GM19025 (cell line): ENCODE measurements at regions not wholly inside any gene's neighbourhood (a gene's known extent, or its start where the extent isn't known, plus 50 kb on each side); places are given as distances from the start of the nearest gene placed in this dataset.
"Not testable (repeated sequence)": the region's sequence is repeated elsewhere in the genome, so short reads cannot be mapped to it uniquely, and the experiment has no call there.

ENCODE experiments used
- ATAC-seq: cut with Tn5 transposase; IDR thresholded peaks from one replicate; pipeline ENCODE4 v1.9.1; 2021; ENCODE audit warnings: mild to moderate bottlenecking, low read depth, moderate library complexity; ENCODE audit not compliant: unreplicated experiment

DNA sequence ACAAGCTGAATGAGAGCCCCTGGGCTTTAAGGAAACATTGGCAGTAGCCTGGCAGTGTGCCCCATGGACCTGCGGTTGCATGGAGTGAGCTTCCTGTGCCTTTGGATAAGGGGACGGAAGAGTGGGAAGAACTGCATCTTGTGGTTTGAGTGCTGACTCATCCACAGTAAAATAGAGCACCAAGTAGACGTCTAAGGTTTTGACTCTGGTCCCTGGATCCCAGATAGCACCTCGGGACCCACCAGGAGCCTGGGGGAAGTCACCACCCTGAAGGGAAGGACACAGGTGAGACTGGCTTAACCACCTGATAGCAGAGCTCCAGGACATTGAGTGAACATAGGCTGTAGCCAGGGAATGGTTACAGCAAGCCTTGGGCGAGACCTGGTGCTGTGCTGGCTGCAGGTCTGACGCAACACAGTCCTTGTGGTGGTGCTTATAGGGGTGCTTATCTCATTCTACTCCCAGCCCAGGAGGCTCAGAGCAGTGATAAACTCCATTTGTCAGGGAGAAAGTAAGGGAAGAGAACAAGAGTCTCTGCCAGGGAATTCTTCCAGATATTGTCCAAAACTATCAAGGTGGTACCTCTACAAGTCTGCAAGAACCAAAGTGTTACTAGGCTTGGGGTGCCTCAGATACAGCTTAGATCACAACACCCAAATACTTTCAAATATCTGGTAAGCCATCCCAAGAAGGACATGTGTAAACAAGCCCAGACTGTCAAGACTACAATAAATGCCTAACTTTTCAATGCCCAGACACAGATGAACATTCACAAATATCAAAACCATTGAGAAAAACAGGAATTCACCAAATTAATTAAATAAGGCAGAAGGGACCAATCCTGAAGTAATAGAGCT, 123.6 kb upstream of the TET2 start:
- ATAC-seq, result no peak

DNA sequence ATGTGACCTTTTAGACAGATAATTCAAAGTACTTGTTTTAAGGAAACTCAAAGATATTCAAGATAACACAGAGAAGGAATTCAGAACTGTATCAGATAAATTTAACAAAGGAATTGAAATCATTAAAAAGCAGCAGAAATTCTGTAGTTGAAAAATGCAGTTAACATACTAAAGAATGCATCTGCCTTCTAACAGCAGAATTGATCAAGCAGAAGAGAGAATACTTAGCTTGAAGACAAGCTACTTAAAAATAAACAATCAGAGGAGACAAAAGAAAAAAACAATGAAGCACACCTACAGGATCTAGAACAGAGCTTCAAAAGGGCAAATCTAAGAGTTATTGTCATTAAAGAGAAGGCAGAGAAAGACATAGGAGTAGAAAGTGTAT, 123.0 kb upstream of the TET2 start:
- no peak for ATAC-seq

DNA sequence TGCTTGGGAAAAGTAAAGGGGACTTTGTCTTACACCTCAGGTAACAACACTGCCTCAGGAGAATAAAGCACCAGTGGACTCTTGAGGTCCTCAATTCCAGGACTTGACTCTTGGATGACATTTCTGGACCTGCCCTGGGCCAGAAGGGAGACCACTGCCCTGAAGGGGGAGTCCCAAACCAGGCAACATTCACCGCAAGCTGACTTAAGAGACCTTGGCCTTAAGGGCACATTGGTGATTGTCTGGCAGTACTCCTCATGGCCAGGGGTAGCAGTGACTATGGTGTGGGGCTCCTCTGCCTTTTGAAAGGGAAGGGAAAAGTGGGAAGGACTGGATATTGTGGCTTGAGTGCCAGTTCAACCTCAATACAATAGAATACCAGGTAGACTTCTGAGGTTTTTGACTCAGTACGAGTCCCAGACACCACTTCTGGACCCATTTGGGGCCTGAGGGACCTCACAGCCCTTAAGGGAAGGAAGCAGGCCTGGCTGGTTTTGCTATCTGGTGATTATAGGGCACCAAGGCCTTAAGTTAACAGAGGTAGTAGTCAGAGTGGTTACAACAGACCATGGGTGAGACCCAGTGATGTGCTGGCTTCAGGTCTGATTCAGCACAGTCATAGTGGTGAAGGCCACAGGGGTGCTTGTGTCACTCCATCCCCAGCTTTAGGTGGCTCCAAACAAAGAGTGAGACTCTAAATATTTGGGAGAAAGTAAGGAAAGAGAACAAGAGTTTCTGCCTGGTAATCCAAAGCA, 121.2 kb upstream of the TET2 start:
- ATAC-seq, result no peak

DNA sequence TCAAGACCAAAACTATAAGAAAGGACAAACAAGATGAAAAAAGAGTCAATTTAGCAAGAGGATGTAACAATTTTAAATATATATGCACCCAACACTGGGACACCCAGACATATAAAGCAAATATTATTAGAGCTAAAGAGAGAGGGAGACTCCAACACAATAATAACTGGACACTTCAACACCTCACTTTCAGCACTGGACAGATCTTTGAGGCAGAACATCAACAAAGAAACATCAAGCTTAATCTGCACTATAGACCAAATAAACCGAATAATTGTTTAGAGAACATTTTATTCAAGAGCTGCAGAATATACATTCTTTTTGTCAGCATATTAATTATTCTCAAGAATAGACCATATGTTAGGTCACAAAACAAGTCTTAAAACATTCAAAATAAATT, 109.7 kb upstream of the TET2 start:
- ATAC-seq, result no peak

DNA sequence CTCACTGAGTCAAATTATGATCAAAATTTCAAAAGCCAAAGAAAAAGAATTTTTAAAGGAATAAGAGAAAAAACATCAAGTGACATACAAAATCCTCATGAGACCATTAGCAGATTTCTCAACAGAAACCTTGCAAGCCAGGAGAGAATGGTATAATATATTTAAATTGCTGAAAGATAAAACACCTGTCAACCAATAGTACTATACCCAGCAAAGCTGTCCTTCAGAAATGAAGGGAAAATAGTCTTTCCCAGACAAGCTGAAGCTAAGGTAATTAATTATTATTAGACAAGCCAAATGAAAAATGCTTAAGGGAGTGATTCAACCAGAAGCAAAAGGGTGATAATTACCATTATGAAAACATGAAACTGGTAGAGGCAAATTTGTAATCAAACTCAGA, 104.2 kb upstream of the TET2 start:
- no peak for ATAC-seq

DNA sequence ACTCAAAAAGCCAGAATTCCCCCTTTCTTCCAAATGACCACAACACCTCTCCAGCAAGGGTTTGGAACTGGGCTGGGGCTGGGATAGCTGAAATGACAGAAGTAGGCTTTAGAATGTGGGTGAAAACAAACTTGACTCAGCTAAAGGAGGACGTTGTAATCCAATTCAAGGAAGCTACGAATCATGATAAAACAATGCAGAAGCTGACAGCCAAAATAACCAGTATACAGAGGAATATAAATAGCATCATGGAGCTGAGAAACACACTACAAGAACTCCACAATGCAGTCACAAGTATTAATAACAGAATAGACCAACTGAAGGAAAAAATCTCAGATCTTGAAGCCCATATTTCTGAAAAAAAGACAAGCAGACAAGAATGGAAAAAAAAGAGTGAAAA, 95.8 kb upstream of the TET2 start:
- no peak for ATAC-seq

DNA sequence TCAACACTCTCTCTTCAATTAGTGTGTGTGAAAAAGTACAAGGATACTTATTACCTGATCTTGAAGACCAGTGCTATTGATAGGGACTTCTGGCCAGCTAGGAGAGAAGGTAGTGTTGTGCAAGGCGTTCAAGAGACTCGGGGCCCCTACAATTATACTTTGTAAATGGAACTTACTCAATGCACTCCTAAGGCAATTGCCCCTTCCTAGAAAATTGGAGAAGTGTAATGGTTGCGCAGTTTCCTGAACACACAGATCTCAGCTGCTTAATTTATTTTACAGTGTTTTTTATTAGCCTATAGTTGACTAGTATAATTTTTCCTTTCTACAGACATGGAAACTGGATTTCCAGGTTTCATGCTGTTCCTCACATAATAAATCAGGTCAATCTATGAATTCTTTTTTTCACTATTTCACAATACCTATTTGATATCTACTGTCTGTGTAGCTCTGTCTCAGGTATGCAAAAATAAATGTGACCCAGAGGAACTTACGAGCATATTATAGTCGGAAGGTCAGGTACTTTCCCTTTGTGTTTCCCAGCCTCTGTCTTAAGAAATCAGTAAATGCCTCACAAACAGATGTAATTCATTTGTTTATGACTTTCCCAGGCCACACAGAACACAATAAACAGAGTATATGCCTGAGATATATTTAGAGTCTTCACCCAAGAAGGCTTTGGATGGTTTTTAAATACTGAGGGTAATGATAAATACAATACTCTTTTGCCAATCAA, 89.1 kb upstream of the TET2 start:
- no peak for ATAC-seq

DNA sequence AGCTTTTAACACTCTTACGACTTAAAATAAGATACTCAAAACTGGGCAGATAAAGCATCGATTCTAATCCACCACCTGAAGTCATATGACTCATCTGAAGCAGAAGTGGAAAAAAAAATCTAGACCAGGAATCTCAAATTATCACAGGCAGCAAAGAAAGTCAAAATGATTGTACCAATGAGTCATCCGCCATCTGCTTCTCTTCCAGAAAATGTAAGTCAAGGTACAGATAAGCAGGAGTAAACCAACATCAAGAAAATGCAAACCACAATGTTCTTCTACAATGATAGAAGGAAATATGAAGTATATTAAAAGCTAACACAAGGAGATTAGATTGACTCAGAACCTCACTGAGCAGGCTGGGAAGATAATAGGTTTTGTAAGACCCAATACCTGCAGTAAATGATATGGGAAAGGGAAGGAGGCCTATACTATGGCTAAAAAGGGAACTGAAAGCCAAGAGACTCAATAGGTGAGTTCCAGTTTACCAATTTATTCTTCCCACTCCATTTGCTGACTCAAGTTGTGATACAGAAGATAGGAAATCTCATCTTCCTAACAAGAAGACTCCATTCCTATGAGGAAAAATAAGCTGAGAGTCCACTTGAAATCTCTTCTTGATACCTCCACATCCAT, 88.4 kb upstream of the TET2 start:
- ATAC-seq, result no peak

DNA sequence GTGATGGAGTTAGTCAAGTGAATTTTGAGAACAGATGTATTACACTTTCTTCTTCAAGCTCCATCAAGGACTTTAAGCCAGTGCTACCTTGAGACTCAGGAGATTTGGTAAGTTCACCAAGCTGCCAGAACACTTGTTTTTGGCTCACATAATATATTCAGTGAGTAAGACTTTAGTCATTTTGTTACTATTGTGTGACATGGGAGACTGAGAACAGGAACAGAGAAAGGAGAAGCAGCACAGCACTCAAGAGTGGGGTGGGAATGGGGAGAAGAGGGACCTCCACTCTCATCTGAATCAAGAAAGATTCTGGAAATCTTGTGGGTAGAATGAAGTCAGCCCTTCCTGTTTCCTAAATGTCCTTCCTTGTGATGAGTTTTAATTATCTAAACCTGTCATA, 87.3 kb upstream of the TET2 start:
- peak; percentile 27 for ATAC-seq

DNA sequence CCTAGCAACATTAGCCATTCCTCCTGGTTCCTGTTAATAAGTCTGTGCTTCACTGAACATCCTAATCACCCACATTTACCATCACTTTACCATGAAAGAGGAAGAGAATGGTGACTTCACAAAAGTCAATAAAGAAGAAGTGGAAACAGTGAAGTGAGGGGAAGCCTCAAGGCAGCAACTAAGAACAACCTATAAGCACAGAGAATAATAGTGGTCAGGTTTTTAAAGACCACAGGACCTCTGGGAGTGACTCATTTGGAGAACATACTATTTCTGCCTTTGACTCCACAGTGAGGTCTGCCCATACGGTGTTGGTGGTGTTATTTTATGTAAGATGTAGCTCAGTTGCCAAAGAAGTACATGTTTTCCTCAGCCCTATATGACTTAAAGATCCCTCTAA, 86.0 kb upstream of the TET2 start:
- ATAC-seq, result peak; percentile 90

DNA sequence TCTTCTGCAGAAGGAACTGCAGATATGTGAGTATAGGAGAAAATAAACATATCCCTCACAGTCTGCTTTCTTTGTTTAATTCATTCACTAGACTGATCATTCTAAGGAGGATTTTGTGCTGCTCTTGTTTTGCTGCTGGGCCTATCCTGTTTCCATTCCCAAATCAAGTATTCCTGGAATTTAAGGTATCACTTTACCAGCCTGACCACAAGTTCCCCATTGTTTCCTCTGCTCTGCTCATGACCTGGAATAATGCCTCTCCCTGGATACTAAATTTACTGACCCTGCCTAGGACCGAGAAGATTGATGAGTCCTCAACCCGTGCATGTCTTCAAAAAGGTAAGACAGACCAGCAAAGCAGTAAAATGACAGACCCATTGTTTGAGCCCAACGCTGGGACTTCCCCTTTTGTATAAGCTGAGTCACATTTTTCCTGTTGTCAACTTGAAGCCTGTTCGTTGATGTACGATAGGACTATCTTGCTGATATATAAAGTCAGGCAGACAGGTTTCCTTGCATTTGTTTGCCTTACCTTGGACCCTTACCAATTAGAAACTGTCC, 85.5 kb upstream of the TET2 start:
- ATAC-seq, result peak; percentile 21

DNA sequence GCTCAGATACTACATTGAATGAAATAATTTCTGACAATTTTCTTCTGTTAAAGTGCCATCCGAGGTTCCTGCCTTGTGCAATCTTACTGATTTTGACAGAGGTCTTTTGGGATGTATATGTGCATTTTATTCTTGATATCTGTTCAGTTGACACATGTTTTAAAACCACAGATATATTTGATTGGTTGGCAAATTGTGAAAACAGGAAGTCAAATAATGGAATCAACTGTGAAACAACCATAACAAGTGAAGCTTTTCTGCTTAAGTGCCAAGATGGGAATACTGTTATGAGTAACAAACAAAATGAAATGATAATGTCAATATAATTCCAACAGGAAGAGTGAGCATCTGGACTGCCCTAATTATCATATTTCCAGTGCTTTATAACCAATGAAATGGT, 84.9 kb upstream of the TET2 start:
- no peak for ATAC-seq

DNA sequence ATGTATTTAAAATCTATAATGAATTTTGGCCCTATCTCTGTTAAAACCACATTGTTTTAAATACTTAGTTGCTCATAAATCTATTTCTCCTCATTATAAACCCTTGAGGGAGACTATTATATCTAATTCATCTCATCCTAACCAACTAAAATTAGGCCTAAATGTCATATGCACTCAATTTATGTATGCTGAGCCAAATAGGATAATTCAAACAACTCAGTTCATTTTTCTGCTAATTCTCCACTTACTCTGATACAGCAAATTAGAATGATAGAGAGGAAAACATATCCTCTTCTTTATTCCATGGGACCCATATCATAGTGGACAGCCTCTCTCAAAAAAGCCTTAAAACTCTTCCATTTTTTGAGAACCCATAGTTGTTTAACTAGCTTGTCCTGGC, 80.3 kb upstream of the TET2 start:
- ATAC-seq, result no peak

DNA sequence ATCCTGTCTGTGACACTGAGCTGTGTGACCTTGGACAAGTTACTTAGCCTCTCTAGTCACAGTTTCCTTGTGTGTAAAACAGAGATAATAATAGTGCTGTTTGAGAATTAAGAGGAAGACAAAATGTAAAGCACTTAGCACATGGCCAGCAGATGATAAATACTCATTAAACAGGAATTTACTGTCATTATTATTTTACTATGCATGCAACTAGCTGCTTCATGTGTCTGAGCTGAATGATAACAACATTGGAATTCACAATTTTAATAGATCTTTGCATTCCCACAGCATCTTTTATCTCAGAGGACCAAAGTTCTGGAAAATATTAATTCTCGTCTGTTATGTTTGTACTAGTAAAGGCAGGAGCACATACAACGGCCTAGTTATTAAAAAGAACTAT, 79.2 kb upstream of the TET2 start:
- no peak for ATAC-seq

DNA sequence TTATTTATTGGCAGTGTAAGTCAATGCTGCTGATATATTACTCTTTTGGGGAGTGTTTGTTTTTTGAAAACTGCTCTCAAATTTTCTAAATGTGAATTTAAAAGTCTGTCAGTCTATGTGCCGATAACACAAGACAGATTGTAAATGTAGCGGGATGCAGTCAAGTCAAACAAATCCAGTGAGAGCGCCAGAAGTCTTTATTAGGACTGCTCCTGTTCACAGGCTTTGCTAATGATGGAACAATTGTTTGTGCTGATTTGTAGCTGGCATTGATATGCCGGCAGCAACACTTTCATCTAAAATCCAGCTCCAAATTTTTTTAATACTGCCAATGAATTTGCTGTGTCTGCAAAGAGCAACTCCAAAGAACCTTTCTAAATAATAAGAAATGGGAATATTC, 78.7 kb upstream of the TET2 start:
- ATAC-seq, result no peak

DNA sequence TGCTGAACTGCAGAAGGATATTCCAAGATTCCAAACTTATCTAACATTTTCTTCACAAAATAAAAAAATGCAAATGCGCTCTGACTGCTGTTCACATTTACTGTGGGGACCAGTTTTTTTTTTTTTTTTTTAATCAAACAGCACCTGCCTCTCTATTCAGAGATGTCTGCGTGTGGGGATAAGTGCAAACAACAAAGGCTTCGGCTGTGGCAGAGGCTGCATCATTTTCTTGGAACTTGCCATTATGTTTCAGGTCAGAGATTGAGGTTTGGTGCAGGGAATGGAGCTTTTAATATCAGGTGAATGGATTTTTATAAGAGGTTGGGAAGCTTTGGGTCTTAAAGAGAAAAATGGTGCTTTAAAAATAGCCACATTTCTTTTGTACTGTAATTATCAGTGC, 78.2 kb upstream of the TET2 start:
- ATAC-seq, result no peak

DNA sequence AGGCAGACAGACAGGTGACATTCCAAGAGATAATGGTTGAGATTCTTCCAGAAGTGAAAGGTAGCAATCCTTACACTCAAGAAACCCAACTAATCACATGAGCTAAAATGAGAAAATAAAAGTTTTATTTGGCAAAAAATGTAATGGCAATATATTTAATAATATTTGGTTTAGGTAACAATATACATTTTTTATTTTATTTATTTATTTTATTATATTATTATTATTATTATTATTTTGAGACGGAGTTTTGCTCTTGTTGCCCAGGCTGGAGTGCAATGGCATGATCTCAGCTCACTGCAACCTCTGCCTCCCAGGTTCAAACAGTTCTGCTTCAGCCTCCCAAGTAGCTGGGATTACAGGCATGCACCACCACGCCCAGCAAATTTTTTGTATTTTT, 74.6 kb upstream of the TET2 start:
- ATAC-seq, result not testable (repeated sequence)

DNA sequence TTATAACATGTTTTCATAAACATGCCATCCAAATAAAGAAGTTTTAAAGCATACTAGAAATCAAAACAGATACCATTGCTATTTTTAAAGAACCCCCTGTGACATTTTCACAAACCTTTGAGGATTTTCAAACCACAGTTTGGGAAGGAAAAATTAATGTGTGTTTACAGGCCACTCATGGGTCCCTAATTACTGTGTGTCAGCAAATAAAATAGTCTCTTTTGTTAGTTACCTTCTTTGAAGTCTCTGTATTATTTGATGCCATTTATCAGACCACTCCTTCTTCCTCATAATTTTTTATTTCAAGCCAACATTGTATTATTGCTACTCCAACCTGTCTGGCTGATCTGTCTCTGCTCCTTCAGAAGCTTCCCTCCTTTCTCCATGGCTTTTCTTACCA, 72.6 kb upstream of the TET2 start:
- ATAC-seq, result no peak

DNA sequence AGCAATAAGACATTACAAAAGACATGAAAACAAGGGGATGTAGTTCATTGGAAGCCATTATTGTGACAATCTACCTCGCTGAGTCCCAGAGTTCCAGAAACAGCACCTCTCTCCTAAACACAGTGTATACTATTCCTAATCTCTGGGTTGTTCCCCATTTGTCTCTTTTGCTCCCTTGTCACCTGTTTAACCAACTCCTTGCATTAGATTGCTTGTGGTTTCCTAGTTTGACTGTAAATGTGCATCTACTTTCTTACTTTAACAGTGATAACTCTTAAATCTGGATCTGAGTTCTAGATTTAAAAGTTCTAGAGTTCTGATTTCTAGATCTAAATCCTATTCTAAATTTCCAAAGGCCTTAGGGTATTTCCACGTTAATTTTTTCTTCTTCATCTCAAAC, 71.6 kb upstream of the TET2 start:
- no peak for ATAC-seq

DNA sequence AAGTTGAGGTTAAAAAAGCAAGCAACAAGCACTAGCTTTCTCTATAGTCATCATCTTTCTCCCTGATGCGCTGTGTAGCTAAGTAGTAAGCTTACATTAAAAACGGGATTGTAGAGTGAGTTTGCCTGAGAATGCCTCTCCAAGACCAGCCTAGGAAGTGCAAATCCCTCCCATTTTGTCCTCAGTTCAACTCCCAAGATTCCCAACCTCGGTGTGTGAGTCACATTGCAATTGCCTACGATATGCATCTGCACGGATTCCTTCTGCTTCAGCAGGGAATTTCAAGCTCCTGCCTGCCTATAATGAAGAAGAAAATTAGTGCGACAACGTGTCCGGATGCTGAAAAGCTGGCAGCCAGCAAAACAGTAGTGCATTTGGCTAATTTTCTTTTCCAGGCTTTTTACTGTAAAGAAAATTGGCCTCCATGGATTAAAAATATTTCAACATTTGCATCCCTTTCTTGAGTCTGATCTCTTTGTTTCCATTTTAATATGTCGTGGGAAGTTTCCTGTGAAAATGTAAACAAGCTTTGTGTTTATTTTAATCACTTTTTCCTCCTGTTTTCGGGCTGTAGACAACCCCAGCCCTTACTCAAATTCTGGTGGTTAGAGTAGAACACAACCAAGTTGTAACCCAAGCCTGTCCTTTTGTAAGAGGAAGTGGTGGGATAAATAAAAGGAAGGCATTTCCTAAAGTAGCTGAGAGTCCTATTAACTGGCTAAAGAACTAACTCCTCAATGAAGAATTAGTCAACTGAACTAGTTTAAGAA, 58.4 kb upstream of the TET2 start:
- ATAC-seq, result no peak
